GM23248 (cell line): ENCODE measurements at regions not wholly inside any gene's neighbourhood (a gene's known extent, or its start where the extent isn't known, plus 50 kb on each side); places are given as distances from the start of the nearest gene placed in this dataset.
"Not testable (repeated sequence)": the region's sequence is repeated elsewhere in the genome, so short reads cannot be mapped to it uniquely, and the experiment has no call there.

ENCODE experiments used
- DNase-seq: peaks from one replicate; pipeline ENCODE4 v3.0.0-alpha.2; 2015
- H2AFZ ChIP-seq: fragments of 200-600 bp; sonication (generic); 2 replicates; pipeline ENCODE4 v1.6.1; 2016; ENCODE audit warnings: antibody characterized with exemption
- H3F3A ChIP-seq: fragments of 200-600 bp; sonication (generic); 2 replicates; pipeline ENCODE4 v1.6.1; 2016; ENCODE audit warnings: mild to moderate bottlenecking, antibody characterized with exemption, mixed run types; ENCODE audit not compliant: insufficient read depth
- H3K27ac ChIP-seq: fragments of 200-600 bp; sonication (generic); 2 replicates; pipeline ENCODE4 v1.5.1; 2016; ENCODE audit warnings: mild to moderate bottlenecking
- H3K27me3 ChIP-seq: fragments of 200-600 bp; sonication (generic); replicated peaks from 2 replicates; pipeline ENCODE4 v1.6.1; 2016; ENCODE audit warnings: mild to moderate bottlenecking; ENCODE audit not compliant: insufficient read depth
- H3K36me3 ChIP-seq: fragments of 200-600 bp; sonication (generic); 2 replicates; pipeline ENCODE4 v1.6.1; 2016; ENCODE audit warnings: low read depth, mild to moderate bottlenecking
- H3K4me1 ChIP-seq: fragments of 200-600 bp; sonication (generic); 2 replicates; pipeline ENCODE4 v1.6.1; 2016; ENCODE audit warnings: mild to moderate bottlenecking; ENCODE audit not compliant: insufficient read depth
- H3K4me2 ChIP-seq: fragments of 200-600 bp; sonication (generic); one replicate; pipeline ENCODE4 v1.6.1; 2016; ENCODE audit warnings: mild to moderate bottlenecking; ENCODE audit not compliant: unreplicated experiment
- H3K4me3 ChIP-seq: fragments of 200-600 bp; sonication (generic); 2 replicates; pipeline ENCODE4 v1.5.1; 2016; ENCODE audit warnings: mild to moderate bottlenecking
- H3K79me2 ChIP-seq: fragments of 200-600 bp; sonication (generic); 2 replicates; pipeline ENCODE4 v1.6.1; 2016; ENCODE audit warnings: mild to moderate bottlenecking; ENCODE audit not compliant: insufficient read depth
- H3K9ac ChIP-seq: fragments of 200-600 bp; sonication (generic); 2 replicates; pipeline ENCODE4 v1.6.1; 2016; ENCODE audit warnings: mild to moderate bottlenecking
- H3K9me2 ChIP-seq: fragments of 200-600 bp; sonication (generic); 2 replicates; pipeline ENCODE4 v1.6.1; 2016; ENCODE audit warnings: mixed run types, mild to moderate bottlenecking, moderate library complexity; ENCODE audit not compliant: insufficient read depth
- H3K9me3 ChIP-seq: fragments of 200-600 bp; sonication (generic); one replicate; pipeline ENCODE4 v1.6.1; 2017; ENCODE audit warnings: low read depth
- H4K20me1 ChIP-seq: fragments of 200-600 bp; sonication (generic); 2 replicates; pipeline ENCODE4 v1.6.0; 2016; ENCODE audit not compliant: insufficient read depth
- EZH2 ChIP-seq: fragments of 200-600 bp; sonication (generic); IDR thresholded peaks from 2 replicates; pipeline ENCODE4 v1.6.1; 2018; ENCODE audit warnings: antibody characterized with exemption, mild to moderate bottlenecking; ENCODE audit not compliant: insufficient read depth, poor library complexity, severe bottlenecking
- EZH2phosphoT487 ChIP-seq: fragments of 200-600 bp; sonication (generic); IDR thresholded peaks from 2 replicates; pipeline ENCODE4 v1.6.1; 2018; ENCODE audit warnings: antibody characterized with exemption, moderate library complexity, mild to moderate bottlenecking, low read depth; ENCODE audit not compliant: insufficient read depth
- WGBS, 2 experiments: methylation state at CpG; one replicate each; pipeline ENCODE4 v1.1.6; 2015 to 2017; ENCODE audit warnings: low lambda C conversion rate in 2 of 2, low coverage in 1 of 2; ENCODE audit errors: missing lambda C conversion rate in 2 of 2; 5-methylcytosine and 5-hydroxymethylcytosine counted together
- in situ Hi-C: fragments of 300-500 bp; cut with MboI; formaldehyde crosslinking; loops from 2 replicates; pipeline ENCODE4 v1.15.0; 2020

DNA sequence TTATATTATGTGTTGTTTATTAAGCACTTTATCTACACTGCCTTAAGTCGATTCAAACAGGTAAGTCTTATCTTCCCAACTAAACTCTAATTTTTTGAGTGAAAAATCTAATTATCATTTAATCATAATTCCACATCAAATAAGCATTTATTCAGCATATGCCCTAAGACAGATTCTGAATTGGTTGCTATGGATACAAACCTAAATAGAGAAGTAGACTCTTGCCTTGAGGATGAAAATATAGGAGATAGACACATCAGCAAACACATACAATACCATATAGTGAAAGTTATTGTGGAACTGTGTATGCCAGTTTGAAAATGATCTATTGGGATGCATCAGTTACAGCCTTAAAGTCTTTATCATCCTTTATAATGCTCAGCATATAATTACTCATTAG lies 1679.9 kb downstream of the SLITRK1 start:
- no peak for DNase-seq
- in situ Hi-C loops, result no loop called here
- Histone ChIP-seq H3F3A (no peaks in the 10 kb centered on the region), H2AFZ (no peak overlapping the region), H3K27me3 (no peaks in the 10 kb centered on the region), H3K4me1 (no peaks in the 10 kb centered on the region), H3K4me3 (no peak overlapping the region), H3K27ac (no peak overlapping the region), H3K36me3 (no peaks in the 10 kb centered on the region), H3K9ac (no peak overlapping the region), H3K4me2 (no peak overlapping the region), H3K79me2 (no peaks in the 10 kb centered on the region), H3K9me3 (no peaks in the 10 kb centered on the region), H3K9me2 (no peaks in the 10 kb centered on the region), H4K20me1 (no peaks in the 10 kb centered on the region)
- TF ChIP-seq EZH2 (no peak), EZH2phosphoT487 (no peak)
- 0 to 4% methylated on average over 1 of the region's 1 CpG for WGBS, 2 experiments

DNA sequence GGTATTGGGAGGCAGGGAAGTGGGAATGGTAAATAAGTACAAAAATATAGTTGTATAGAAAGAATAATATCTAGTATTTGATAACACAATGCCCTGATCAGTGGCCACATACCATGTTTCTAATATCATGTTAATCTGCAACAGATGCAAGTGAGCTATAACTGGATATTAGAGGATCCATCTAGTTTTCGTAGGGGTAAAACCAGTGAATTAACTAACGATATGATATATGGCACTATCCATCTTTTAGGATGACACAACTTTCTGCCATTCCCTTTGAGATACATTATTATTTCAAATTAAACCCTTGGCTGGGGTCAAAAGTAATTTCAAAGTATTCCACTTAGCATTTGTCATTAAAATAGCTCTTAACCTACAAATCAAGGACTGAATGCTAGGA lies 1686.2 kb downstream of the SLITRK1 start:
- no peak for DNase-seq
- H3K9me3 ChIP-seq, result peaks cover 4% of the 10 kb centered on the region
- H3K36me3 ChIP-seq, result no peaks in the 10 kb centered on the region
- no peaks in the 10 kb centered on the region for H4K20me1 ChIP-seq
- in situ Hi-C loops, result no loop called here
- no peak overlapping the region for H2AFZ ChIP-seq
- no peaks in the 10 kb centered on the region for H3K27me3 ChIP-seq
- no peak for TF ChIP-seq EZH2phosphoT487
- no peak for TF ChIP-seq EZH2
- H3K4me3 ChIP-seq, result no peak overlapping the region
- no peaks in the 10 kb centered on the region for H3K9me2 ChIP-seq
- H3K79me2 ChIP-seq, result no peaks in the 10 kb centered on the region
- no peaks in the 10 kb centered on the region for H3K4me1 ChIP-seq
- H3K4me2 ChIP-seq, result no peak overlapping the region
- H3F3A ChIP-seq, result no peaks in the 10 kb centered on the region
- H3K9ac ChIP-seq, result no peak overlapping the region
- 14 to 23% methylated on average over 2 of the region's 2 CpGs for WGBS, 2 experiments
- no peak overlapping the region for H3K27ac ChIP-seq

DNA sequence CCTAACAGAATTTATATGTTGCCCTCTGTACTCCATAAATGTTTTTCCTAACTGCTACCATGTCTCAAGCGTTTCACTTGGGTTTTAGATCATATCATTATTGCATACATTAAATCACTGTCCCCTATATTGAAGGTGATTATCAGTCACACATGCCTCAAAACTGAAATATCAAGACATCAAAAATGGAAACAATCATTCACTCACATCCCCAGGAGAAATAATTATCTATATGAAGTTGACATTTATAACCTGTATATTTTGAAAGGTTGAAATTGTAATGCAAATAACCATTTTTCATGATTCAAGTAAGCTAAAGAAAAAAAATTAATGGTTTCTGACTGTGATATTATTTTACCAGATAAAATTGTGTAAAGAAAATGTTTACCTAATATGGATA lies 1695.0 kb downstream of the SLITRK1 start:
- no peak for TF ChIP-seq EZH2phosphoT487
- H3K27ac ChIP-seq, result no peak overlapping the region
- H3K9me2 ChIP-seq, result no peaks in the 10 kb centered on the region
- H4K20me1 ChIP-seq, result no peaks in the 10 kb centered on the region
- no peak overlapping the region for H3K4me2 ChIP-seq
- peaks cover 4% of the 10 kb centered on the region for H3K9me3 ChIP-seq
- in situ Hi-C loops, result no loop called here
- no peaks in the 10 kb centered on the region for H3K27me3 ChIP-seq
- no peaks in the 10 kb centered on the region for H3F3A ChIP-seq
- 5 to 20% methylated on average over 1 of the region's 1 CpG for WGBS, 2 experiments
- no peak overlapping the region for H3K9ac ChIP-seq
- H2AFZ ChIP-seq, result no peak overlapping the region
- no peak for DNase-seq
- H3K4me1 ChIP-seq, result no peaks in the 10 kb centered on the region
- no peak overlapping the region for H3K4me3 ChIP-seq
- H3K79me2 ChIP-seq, result no peaks in the 10 kb centered on the region
- no peaks in the 10 kb centered on the region for H3K36me3 ChIP-seq

DNA sequence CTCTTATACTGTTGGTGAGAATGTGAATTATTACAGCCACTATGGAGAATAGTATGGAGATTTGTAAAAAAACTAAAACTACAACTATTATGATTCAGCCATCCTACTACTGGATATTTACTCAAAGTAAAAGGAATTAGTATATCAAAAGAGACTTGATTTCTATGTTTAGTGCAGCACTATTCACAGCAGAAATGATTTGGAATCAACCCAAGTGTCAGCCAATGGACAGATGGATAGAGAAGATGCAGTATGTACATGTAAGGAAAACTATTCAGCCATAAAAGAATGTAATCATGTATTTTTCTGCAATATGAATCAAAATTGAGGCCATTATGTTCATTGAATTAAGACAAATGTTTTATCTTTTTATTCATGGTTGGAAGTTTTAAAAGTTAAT lies 1705.5 kb downstream of the SLITRK1 start:
- H4K20me1 ChIP-seq, result no peaks in the 10 kb centered on the region
- no peaks in the 10 kb centered on the region for H3K36me3 ChIP-seq
- H3K4me2 ChIP-seq, result no peak overlapping the region
- H2AFZ ChIP-seq, result no peak overlapping the region
- TF ChIP-seq EZH2 (no peak), EZH2phosphoT487 (no peak)
- H3K9me3 ChIP-seq, result no peaks in the 10 kb centered on the region
- no peak for DNase-seq
- no peaks in the 10 kb centered on the region for H3K79me2 ChIP-seq
- 0 out of 2 replicates have a peak, but pooled peaks cover 3% of the 10 kb centered on the region for H3K9me2 ChIP-seq
- H3K27ac ChIP-seq, result no peak overlapping the region
- no peaks in the 10 kb centered on the region for H3K27me3 ChIP-seq
- H3K4me1 ChIP-seq, result no peaks in the 10 kb centered on the region
- H3K4me3 ChIP-seq, result no peak overlapping the region
- in situ Hi-C loops, result no loop called here
- H3F3A ChIP-seq, result no peaks in the 10 kb centered on the region
- no peak overlapping the region for H3K9ac ChIP-seq

DNA sequence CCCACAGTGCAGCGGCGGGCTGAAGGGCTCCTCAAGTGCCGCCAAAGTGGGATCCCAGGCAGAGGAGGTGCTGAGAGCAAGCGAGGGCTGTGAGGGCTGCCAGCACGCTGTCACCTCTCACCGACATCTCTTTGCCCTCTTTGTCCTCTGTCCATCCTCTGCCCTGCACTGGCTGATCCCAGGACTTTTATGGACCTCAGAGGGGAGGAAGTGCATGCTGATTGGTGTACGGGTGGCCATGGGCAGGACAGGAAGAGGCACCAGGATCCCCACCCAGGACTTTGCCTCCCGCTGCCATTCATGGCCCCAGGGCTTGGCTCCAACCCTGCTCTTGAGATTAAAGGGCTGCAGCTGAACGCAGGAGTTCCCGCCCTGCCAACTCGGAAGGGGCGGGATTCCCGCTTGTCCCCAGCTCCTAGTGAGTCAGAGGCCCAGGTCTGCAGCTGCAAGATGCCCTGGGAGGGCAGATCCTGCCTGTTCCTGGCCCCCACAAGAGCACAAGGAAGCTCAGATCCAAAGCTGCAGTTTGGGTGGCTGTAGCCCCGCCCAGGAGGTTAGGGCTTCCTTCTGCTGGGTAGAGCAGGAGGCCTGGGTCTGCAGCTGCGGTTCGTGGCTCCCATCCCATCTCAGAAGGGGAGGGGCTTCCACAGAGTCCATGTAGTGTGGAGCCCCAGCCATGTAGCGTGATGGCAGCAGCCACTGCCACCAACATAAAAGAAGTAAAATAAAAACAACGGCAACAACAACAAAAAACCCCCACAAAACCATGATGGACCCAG lies 1716.7 kb downstream of the SLITRK1 start:
- no peaks in the 10 kb centered on the region for H3K27me3 ChIP-seq
- H3F3A ChIP-seq, result no peaks in the 10 kb centered on the region
- no peaks in the 10 kb centered on the region for H3K9me3 ChIP-seq
- in situ Hi-C loops, result no loop called here
- H3K27ac ChIP-seq, result no peak overlapping the region
- no peak overlapping the region for H3K9ac ChIP-seq
- no peaks in the 10 kb centered on the region for H3K4me1 ChIP-seq
- no peak overlapping the region for H2AFZ ChIP-seq
- no peaks in the 10 kb centered on the region for H3K79me2 ChIP-seq
- no peak overlapping the region for H3K4me3 ChIP-seq
- no peaks in the 10 kb centered on the region for H3K9me2 ChIP-seq
- WGBS, 2 experiments, result 46 to 50% methylated on average over 15 to 18 of the region's 18 CpGs
- no peak overlapping the region for H3K4me2 ChIP-seq
- no peak for DNase-seq
- H4K20me1 ChIP-seq, result no peaks in the 10 kb centered on the region
- TF ChIP-seq EZH2phosphoT487 (no peak), EZH2 (no peak)
- H3K36me3 ChIP-seq, result no peaks in the 10 kb centered on the region

DNA sequence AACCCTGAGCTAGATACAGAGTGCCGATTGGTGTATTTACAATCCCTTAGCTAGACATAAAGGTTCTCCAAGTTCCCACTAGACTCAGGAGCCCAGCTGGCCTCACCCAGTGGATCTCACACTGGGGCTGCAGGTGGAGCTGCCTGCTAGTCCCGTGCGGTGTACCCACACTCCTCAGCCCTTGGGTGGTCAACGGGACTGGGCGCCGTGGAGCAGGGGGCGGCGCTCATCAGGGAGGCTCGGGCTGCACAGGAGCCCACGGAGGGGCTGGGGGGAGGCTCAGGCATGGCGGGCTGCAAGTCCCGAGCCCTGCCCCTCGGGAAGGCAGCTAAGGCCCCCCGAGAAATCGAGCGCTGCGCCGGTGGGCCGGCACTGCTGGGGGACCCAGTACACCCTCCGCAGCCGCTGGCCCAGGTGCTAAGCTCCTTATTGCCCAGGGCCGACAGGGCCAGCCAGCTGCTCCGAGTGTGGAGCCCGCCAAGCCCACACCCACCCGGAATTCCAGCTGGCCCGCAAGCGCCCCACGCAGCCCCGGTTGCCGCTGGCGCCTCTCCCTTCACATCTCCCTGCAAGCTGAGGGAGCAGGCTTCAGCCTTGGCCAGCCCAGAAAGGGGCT lies 1717.4 kb downstream of the SLITRK1 start:
- H3K79me2 ChIP-seq, H3K4me2 ChIP-seq, H3K4me1 ChIP-seq, H3K36me3 ChIP-seq, H3K9ac ChIP-seq, H3K27me3 ChIP-seq, in situ Hi-C loops, H3K9me3 ChIP-seq, H3K4me3 ChIP-seq, H3F3A ChIP-seq, H4K20me1 ChIP-seq, H2AFZ ChIP-seq, H3K9me2 ChIP-seq, DNase-seq, H3K27ac ChIP-seq: not testable (repeated sequence)
- WGBS, 2 experiments, result 62 to 68% methylated on average over 15 to 31 of the region's 31 CpGs
